ENCODE measurements at regions not wholly inside any gene's neighbourhood (a gene's known extent, or its start where the extent isn't known, plus 50 kb on each side); places are given as distances from the start of the nearest gene placed in this dataset.

- Mint-ChIP-seq H3K27ac (no peak overlapping the region), H3K4me3 (no peak overlapping the region), H3K4me1 (ENCODE audit: low read depth) (no peaks in the 10 kb centered on the region), H3K27me3 (ENCODE audit: insufficient read depth) (peaks cover 14% of the 10 kb centered on the region; the same call in 1 of the 2 replicates), H3K9me3 (no peaks in the 10 kb centered on the region), H3K36me3 (ENCODE audit: low read depth) (no peaks in the 10 kb centered on the region)
- no peak for DNase-seq
- TF ChIP-seq CTCF (IDR thresholded peaks at IDR 0.05): no peak
Measured at GRCh38 chr2:105652014-105652796, 92.5 kb upstream of the NCK2 start.

GRCh38 chr2:105649534-105649933 lies 95.2 kb upstream of the NCK2 start:
- Mint-ChIP-seq H3K4me3 (no peak overlapping the region), H3K27me3 (ENCODE audit: insufficient read depth) (peaks cover 26% of the 10 kb centered on the region), H3K36me3 (ENCODE audit: low read depth) (no peaks in the 10 kb centered on the region), H3K27ac (no peak overlapping the region), H3K4me1 (ENCODE audit: low read depth) (peaks cover 3% of the 10 kb centered on the region), H3K9me3 (no peaks in the 10 kb centered on the region)
- DNase-seq: no peak
- no peak for TF ChIP-seq CTCF (IDR thresholded peaks at IDR 0.05)

- no peaks in the 10 kb centered on the region for H3K36me3 Mint-ChIP-seq (ENCODE audit: low read depth)
- H3K27me3 Mint-ChIP-seq (ENCODE audit: insufficient read depth): peaks cover 37% of the 10 kb centered on the region
- H3K27ac Mint-ChIP-seq: no peak overlapping the region
- H3K4me3 Mint-ChIP-seq: no peak overlapping the region
- TF ChIP-seq CTCF (IDR thresholded peaks at IDR 0.05): no peak
- DNase-seq: no peak
- no peaks in the 10 kb centered on the region for H3K9me3 Mint-ChIP-seq
- peaks cover 15% of the 10 kb centered on the region for H3K4me1 Mint-ChIP-seq (ENCODE audit: low read depth)
Measured at GRCh38 chr2:105647731-105648130, 97.0 kb upstream of the NCK2 start.

- no peak for TF ChIP-seq CTCF (IDR thresholded peaks at IDR 0.05)
- no peaks in the 10 kb centered on the region for H3K36me3 Mint-ChIP-seq (ENCODE audit: low read depth)
Measured at GRCh38 chr2:105646774-105647076, 98.0 kb upstream of the NCK2 start.

GRCh38 chr2:105645938-105646773 lies 98.6 kb upstream of the NCK2 start:
- Mint-ChIP-seq H3K4me1 (ENCODE audit: low read depth) (peaks cover 15% of the 10 kb centered on the region), H3K27me3 (ENCODE audit: insufficient read depth) (peaks cover 50% of the 10 kb centered on the region)

More at GRCh38 chr2:105646774-105647076, 98.0 kb upstream of the NCK2 start:
- no peak overlapping the region for H3K27ac Mint-ChIP-seq
- no peaks in the 10 kb centered on the region for H3K9me3 Mint-ChIP-seq
- no peak for DNase-seq
- no peak overlapping the region for H3K4me3 Mint-ChIP-seq
- H3K27me3 Mint-ChIP-seq (ENCODE audit: insufficient read depth): peaks cover 45% of the 10 kb centered on the region
- H3K4me1 Mint-ChIP-seq (ENCODE audit: low read depth): peaks cover 15% of the 10 kb centered on the region

More at GRCh38 chr2:105645938-105646773, 98.6 kb upstream of the NCK2 start:
- DNase-seq: no peak
- no peak for TF ChIP-seq CTCF (IDR thresholded peaks at IDR 0.05)
- Mint-ChIP-seq H3K27ac (no peak overlapping the region), H3K4me3 (no peak overlapping the region), H3K36me3 (ENCODE audit: low read depth) (no peaks in the 10 kb centered on the region), H3K9me3 (no peaks in the 10 kb centered on the region)
